H1 (cell line): ENCODE measurements at regions not wholly inside any gene's neighbourhood (a gene's known extent, or its start where the extent isn't known, plus 50 kb on each side); places are given as distances from the start of the nearest gene placed in this dataset.

Experiments used
- CTCF ChIA-PET: fragments of 300-600 bp; sonication (Branson Sonifier 250); formaldehyde crosslinking; loops from one replicate; lab custom pipeline; 2021; ENCODE audit not compliant: partially characterized antibody; lab: Charles Lee
- POLR2A ChIA-PET: fragments of 300-600 bp; sonication (Branson Sonifier 250); formaldehyde crosslinking; loops from one replicate; lab custom pipeline; 2021; ENCODE audit warnings: inconsistent platforms; ENCODE audit not compliant: partially characterized antibody; lab: Charles Lee
- DNase-seq, 2 experiments: peaks; one replicate each; pipeline versions ENCODE4 v3.0.0 to v3.0.0-alpha.2; 2010 to 2022; ENCODE audit warnings: low spot score in 2 of 2, low read depth in 1 of 2, mixed read lengths in 1 of 2
- FAIRE-seq: peaks from 2 replicates; lab custom pipeline; 2011; peaks lifted over from hg19 to GRCh38; lab: Jason Lieb, UNC
- H2AFZ ChIP-seq: 2 replicates; pipeline ENCODE4 v1.8.1; 2012; ENCODE audit warnings: low read length, inconsistent platforms
- H2AK5ac ChIP-seq: 2 replicates; pipeline ENCODE4 v1.6.1; 2013; ENCODE audit warnings: low read depth, low read length
- H2BK120ac ChIP-seq: replicated peaks from 2 replicates; pipeline ENCODE3; 2013; ENCODE audit warnings: low read depth, low read length, inconsistent platforms
- H2BK12ac ChIP-seq: 2 replicates; pipeline ENCODE4 v1.6.1; 2013; ENCODE audit warnings: low read depth, low read length
- H2BK15ac ChIP-seq: 2 replicates; pipeline ENCODE4 v1.6.1; 2013; ENCODE audit warnings: low read length
- H2BK20ac ChIP-seq: 2 replicates; pipeline ENCODE4 v1.6.1; 2013; ENCODE audit warnings: low read length
- H2BK5ac ChIP-seq: 2 replicates; pipeline ENCODE4 v1.6.1; 2013; ENCODE audit warnings: low read depth, low read length
- H3K14ac ChIP-seq: 2 replicates; pipeline ENCODE4 v1.6.1; 2013; ENCODE audit warnings: inconsistent platforms; ENCODE audit not compliant: insufficient read length
- H3K18ac ChIP-seq: 2 replicates; pipeline ENCODE4 v1.6.1; 2013; ENCODE audit warnings: low read length; ENCODE audit errors: extremely low read depth
- H3K23ac ChIP-seq: 2 replicates; pipeline ENCODE4 v1.6.1; 2013; ENCODE audit warnings: inconsistent platforms; ENCODE audit not compliant: insufficient read length
- H3K23me2 ChIP-seq: 2 replicates; pipeline ENCODE4 v1.6.1; 2013; ENCODE audit warnings: low read depth, low read length
- H3K27ac ChIP-seq: 2 replicates; pipeline ENCODE4 v1.6.1; 2011; ENCODE audit warnings: low read depth, low read length, inconsistent platforms
- H3K27me3 ChIP-seq, 4 experiments: replicated peaks in 1 of 4; 1 replicate in 1 of 4; 2 replicates in 3 of 4; pipeline versions ENCODE4 v1.6.1 to v1.8.1; 2011 to 2013; ENCODE audit warnings: low read length in 3 of 4, mild to moderate bottlenecking in 3 of 4, inconsistent platforms in 2 of 4, mixed read lengths in 2 of 4, moderate library complexity in 1 of 4; ENCODE audit not compliant: control insufficient read depth in 3 of 4, insufficient read depth in 3 of 4; ENCODE audit errors: extremely low read depth in 1 of 4
- H3K36me3 ChIP-seq, 4 experiments: 2 replicates each; pipeline versions ENCODE4 v1.6.1 to v1.8.1; 2011 to 2013; ENCODE audit warnings: mild to moderate bottlenecking in 4 of 4, low read length in 3 of 4, moderate library complexity in 2 of 4, control low read depth in 1 of 4, inconsistent platforms in 1 of 4; ENCODE audit not compliant: insufficient read depth in 4 of 4, control insufficient read depth in 2 of 4
- H3K4ac ChIP-seq: replicated peaks from 2 replicates; pipeline ENCODE3; 2013; ENCODE audit warnings: low read length, low read depth, mixed read lengths, inconsistent platforms; ENCODE audit not compliant: insufficient read length
- H3K4me1 ChIP-seq, 4 experiments: replicated peaks in 1 of 4; 1 replicate in 1 of 4; 2 replicates in 3 of 4; pipeline versions ENCODE4 v1.6.1 to v1.8.1; 2011 to 2013; ENCODE audit warnings: low read length in 3 of 4, inconsistent platforms in 2 of 4, mixed read lengths in 1 of 4; ENCODE audit not compliant: insufficient read depth in 4 of 4, control insufficient read depth in 3 of 4
- H3K4me2 ChIP-seq, 2 experiments: 2 replicates each; pipeline versions ENCODE4 v1.6.1 to v1.8.1; 2011 to 2013; ENCODE audit warnings: low read depth in 2 of 2, low read length in 2 of 2, control low read depth in 1 of 2, inconsistent platforms in 1 of 2, mild to moderate bottlenecking in 1 of 2; ENCODE audit not compliant: insufficient read depth in 1 of 2
- H3K4me3 ChIP-seq, 4 experiments: fragments of 200-600, 300-600 bp in 1 of 4; sonication (generic), shearing (Covaris generic), sonication (Bioruptor Twin) in 1 of 4; 2 replicates each; pipeline versions ENCODE4 v1.5.1 to v1.8.1; 2011 to 2016; ENCODE audit warnings: low read length in 4 of 4, low read depth in 3 of 4, control low read depth in 2 of 4, inconsistent platforms in 2 of 4, mild to moderate bottlenecking in 2 of 4, mixed read lengths in 1 of 4, moderate library complexity in 1 of 4; ENCODE audit not compliant: insufficient read depth in 2 of 4; ENCODE audit errors: extremely low read depth in 1 of 4
- H3K56ac ChIP-seq: replicated peaks from 2 replicates; pipeline ENCODE3; 2013; ENCODE audit warnings: low read depth, mild to moderate bottlenecking, mixed read lengths, low read length, inconsistent platforms; ENCODE audit not compliant: insufficient read length
- H3K79me1 ChIP-seq: 2 replicates; pipeline ENCODE4 v1.6.1; 2013; ENCODE audit warnings: low read depth, low read length, control low read depth
- H3K79me2 ChIP-seq, 2 experiments: 2 replicates each; pipeline versions ENCODE4 v1.6.1 to v1.8.1; 2012 to 2013; ENCODE audit warnings: low read length in 2 of 2, mild to moderate bottlenecking in 2 of 2, inconsistent platforms in 1 of 2; ENCODE audit not compliant: insufficient read depth in 2 of 2, control insufficient read depth in 1 of 2
- H3K9ac ChIP-seq, 4 experiments: replicated peaks in 1 of 4; 1 replicate in 1 of 4; 2 replicates in 3 of 4; pipeline versions ENCODE4 v1.6.1 to v1.8.1; 2011 to 2013; ENCODE audit warnings: low read depth in 3 of 4, low read length in 3 of 4, control low read depth in 2 of 4, mild to moderate bottlenecking in 2 of 4, moderate library complexity in 2 of 4, inconsistent platforms in 1 of 4; ENCODE audit errors: extremely low read depth in 1 of 4
- H3K9me3 ChIP-seq, 2 experiments: 2 replicates each; pipeline versions ENCODE4 v1.6.1 to v1.8.1; 2012 to 2013; ENCODE audit warnings: mild to moderate bottlenecking in 2 of 2, moderate library complexity in 2 of 2, control low read depth in 1 of 2, inconsistent platforms in 1 of 2, low read depth in 1 of 2, low read length in 1 of 2, mixed read lengths in 1 of 2; ENCODE audit not compliant: insufficient read depth in 2 of 2
- H4K20me1 ChIP-seq, 2 experiments: replicated peaks in 1 of 2; 2 replicates each; pipeline versions ENCODE3 to v1.8.1; 2011 to 2013; ENCODE audit warnings: inconsistent platforms in 2 of 2, low read length in 2 of 2, mild to moderate bottlenecking in 1 of 2; ENCODE audit not compliant: insufficient read depth in 2 of 2, control insufficient read depth in 1 of 2
- H4K5ac ChIP-seq: 2 replicates; pipeline ENCODE4 v1.6.1; 2013; ENCODE audit warnings: low read length, low read depth, mixed read lengths, inconsistent platforms; ENCODE audit not compliant: insufficient read length
- H4K8ac ChIP-seq: 2 replicates; pipeline ENCODE4 v1.8.0; 2013; ENCODE audit warnings: mild to moderate bottlenecking, moderate library complexity, low read length, inconsistent platforms; ENCODE audit not compliant: insufficient read depth; ENCODE audit errors: extremely low read depth
- H4K91ac ChIP-seq: replicated peaks from 2 replicates; pipeline ENCODE3; 2013; ENCODE audit warnings: low read length, mixed read lengths, inconsistent platforms; ENCODE audit not compliant: insufficient read length
- ASH2L ChIP-seq: fragments of 200-600, 300-600 bp; sonication (generic); IDR thresholded peaks from one replicate; pipeline ENCODE4 v1.7.1; 2017; ENCODE audit warnings: low read length
- BRCA1 ChIP-seq: IDR thresholded peaks from 2 replicates; pipeline ENCODE4 v1.6.1; 2012; ENCODE audit warnings: low read depth, low read length, improper control_type of control experiment
- CBX5 ChIP-seq: fragments of 300-800, 300-1000 bp; sonication (generic); IDR thresholded peaks from 2 replicates; pipeline ENCODE4 v1.7.1; 2016; ENCODE audit warnings: antibody characterized with exemption, low read length, low read depth
- CHD2 ChIP-seq: IDR thresholded peaks from 2 replicates; pipeline ENCODE4 v1.6.1; 2012; ENCODE audit warnings: low read length, improper control_type of control experiment
- CREB1 ChIP-seq: IDR thresholded peaks from 2 replicates; pipeline ENCODE4 v1.6.1; 2012; ENCODE audit warnings: inconsistent platforms
- JUN ChIP-seq: IDR thresholded peaks from 2 replicates; pipeline ENCODE4 v1.6.1; 2011; ENCODE audit warnings: low read depth, mild to moderate bottlenecking, improper control_type of control experiment, low read length
- POU5F1 ChIP-seq: IDR thresholded peaks from 2 replicates; pipeline ENCODE4 v1.6.1; 2011; ENCODE audit warnings: low read depth, mild to moderate bottlenecking, low read length, moderate library complexity
- RXRA ChIP-seq: IDR thresholded peaks from 2 replicates; pipeline ENCODE4 v1.6.1; 2011; ENCODE audit warnings: low read depth, mild to moderate bottlenecking, low read length, moderate library complexity; ENCODE audit not compliant: insufficient read depth
- SIRT6 ChIP-seq: IDR thresholded peaks from one replicate; pipeline ENCODE4 v1.7.1; 2012; ENCODE audit warnings: low read length, inconsistent platforms
- SRF ChIP-seq: IDR thresholded peaks from 2 replicates; pipeline ENCODE4 v1.6.1; 2011; ENCODE audit warnings: mild to moderate bottlenecking, low read depth, low read length, moderate library complexity
- TAF7 ChIP-seq: optimal IDR thresholded peaks from 2 replicates; pipeline ENCODE3; 2011; ENCODE audit warnings: low read depth, mild to moderate bottlenecking, inconsistent platforms, low read length, moderate library complexity, borderline replicate concordance
- TBP ChIP-seq: IDR thresholded peaks from 2 replicates; pipeline ENCODE4 v1.6.1; 2011; ENCODE audit warnings: low read depth, low read length, improper control_type of control experiment
- WGBS, 2 experiments: shearing (Covaris generic) in 1 of 2; methylation state at CpG; one replicate each; pipeline versions ENCODE4 v1.1.6 to v1.1.7; 2013 to 2015; ENCODE audit warnings: low lambda C conversion rate in 2 of 2, mixed read lengths in 2 of 2, inconsistent platforms in 1 of 2, low coverage in 1 of 2, missing lambda C conversion rate in 1 of 2; ENCODE audit not compliant: insufficient replicate concordance in 2 of 2, insufficient coverage in 1 of 2, insufficient read length in 1 of 2; ENCODE audit errors: extremely low coverage in 1 of 2, missing lambda C conversion rate in 1 of 2; 5-methylcytosine and 5-hydroxymethylcytosine counted together
- TF ChIP-seq, protein P1 (sequence below): IDR thresholded peaks from 2 replicates; pipeline ENCODE4 v1.6.1; 2012; ENCODE audit warnings: inconsistent platforms
- TF ChIP-seq, protein P2 (sequence below): IDR thresholded peaks from 2 replicates; pipeline ENCODE4 v1.6.1; 2011; ENCODE audit warnings: low read length, improper control_type of control experiment

DNA sequence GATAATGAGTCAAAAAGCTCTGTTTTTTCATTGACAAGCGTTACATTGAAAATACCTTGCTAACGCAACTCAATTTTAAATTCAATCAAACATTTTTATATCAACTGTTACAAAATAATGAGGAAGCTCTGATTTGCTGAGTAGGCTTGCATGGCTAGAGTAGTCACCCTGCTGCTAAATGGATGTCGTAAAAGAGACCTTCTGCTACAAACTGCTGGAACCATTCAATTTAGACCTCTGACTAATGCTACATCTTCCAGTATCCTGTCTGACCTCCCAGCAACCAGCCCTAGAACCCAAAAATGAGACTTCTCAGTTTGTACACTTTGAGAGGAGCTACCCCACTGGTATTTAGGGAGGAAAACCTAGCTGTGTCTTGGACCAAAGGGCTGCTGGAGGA is 84.0 kb upstream of the ELMO1 start:
- Histone ChIP-seq H2BK20ac (no peak overlapping the region), H3K79me2 (no peaks in the 10 kb centered on the region), H4K20me1 (no peaks in the 10 kb centered on the region), H4K5ac (no peak overlapping the region), H2BK12ac (no peak overlapping the region), H3K36me3 (no peaks in the 10 kb centered on the region), H3K14ac (no peak overlapping the region), H3K4ac (no peak overlapping the region), H2BK5ac (no peak overlapping the region), H3K4me2 (no peak overlapping the region), H3K27ac (no peak overlapping the region), H3K9ac (no peak overlapping the region), H2BK15ac (no peak overlapping the region), H3K23ac (no peak overlapping the region), H3K23me2 (no peaks in the 10 kb centered on the region), H3K9me3 (peaks cover 3 to 4% of the 10 kb centered on the region in 2 experiments; a peak in 2 of 4 replicates), H3K18ac (no peak overlapping the region), H2AK5ac (no peak overlapping the region), H3K4me1 (peaks cover 0 to 4% (median under 1%) of the 10 kb centered on the region in 4 experiments; a peak in 3 of 7 replicates), H3K27me3 (no peaks in the 10 kb centered on the region), H3K79me1 (no peaks in the 10 kb centered on the region), H2AFZ (no peak overlapping the region), H3K4me3 (no peak overlapping the region), H3K56ac (no peak overlapping the region), H4K91ac (no peak overlapping the region), H4K8ac (no peak overlapping the region), H2BK120ac (no peak overlapping the region)
- FAIRE-seq (no peak), DNase-seq (no peak)
- ChIA-PET POLR2A (no interaction called here), CTCF (interaction anchor here (0.5 to 1.0 kb wide), 4 partner anchors 16 to 304 kb away, joined by 3 read pairs; no protein-coding TSS in a partner anchor)
- WGBS, 2 experiments, result 89% methylated on average over 3 of the region's 3 CpGs; no CpG with 5 or more reads in 1 of the 2 experiments
- TF ChIP-seq SRF, result no peak
- no peak for TF ChIP-seq SIRT6
- TF ChIP-seq, protein P1, sequence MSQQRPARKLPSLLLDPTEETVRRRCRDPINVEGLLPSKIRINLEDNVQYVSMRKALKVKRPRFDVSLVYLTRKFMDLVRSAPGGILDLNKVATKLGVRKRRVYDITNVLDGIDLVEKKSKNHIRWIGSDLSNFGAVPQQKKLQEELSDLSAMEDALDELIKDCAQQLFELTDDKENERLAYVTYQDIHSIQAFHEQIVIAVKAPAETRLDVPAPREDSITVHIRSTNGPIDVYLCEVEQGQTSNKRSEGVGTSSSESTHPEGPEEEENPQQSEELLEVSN, result no peak
- no peak for TF ChIP-seq CHD2
- no peak for TF ChIP-seq ASH2L
- TF ChIP-seq CREB1, result no peak
- TF ChIP-seq, protein P2, sequence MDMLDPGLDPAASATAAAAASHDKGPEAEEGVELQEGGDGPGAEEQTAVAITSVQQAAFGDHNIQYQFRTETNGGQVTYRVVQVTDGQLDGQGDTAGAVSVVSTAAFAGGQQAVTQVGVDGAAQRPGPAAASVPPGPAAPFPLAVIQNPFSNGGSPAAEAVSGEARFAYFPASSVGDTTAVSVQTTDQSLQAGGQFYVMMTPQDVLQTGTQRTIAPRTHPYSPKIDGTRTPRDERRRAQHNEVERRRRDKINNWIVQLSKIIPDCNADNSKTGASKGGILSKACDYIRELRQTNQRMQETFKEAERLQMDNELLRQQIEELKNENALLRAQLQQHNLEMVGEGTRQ, result no peak
- no peak for TF ChIP-seq RXRA
- TF ChIP-seq TBP, result no peak
- no peak for TF ChIP-seq BRCA1
- TF ChIP-seq TAF7, result no peak
- no peak for TF ChIP-seq JUN
- TF ChIP-seq POU5F1, result no peak
- no peak for TF ChIP-seq CBX5
